Peyer's patch (tissue), 4 donors: ENCODE measurements at regions not wholly inside any gene's neighbourhood (a gene's known extent, or its start where the extent isn't known, plus 50 kb on each side); places are given as distances from the start of the nearest gene placed in this dataset.
A peak's percentile ranks its signal among the peaks of the same experiment; 100 is the strongest.

Experiments
- DNase-seq, 3 donors: peaks; one replicate each; pipeline ENCODE4 v3.0.0-alpha.2; 2017 to 2019
- H3K27ac ChIP-seq, 4 donors: fragments of 200-600 bp; sonication (generic); one replicate each; pipeline ENCODE4 v1.5.1; 2016 to 2019
- H3K27me3 ChIP-seq, 2 donors: fragments of 200-600 bp; sonication (generic); one replicate each; pipeline ENCODE4 v1.5.1; 2019
- H3K36me3 ChIP-seq, 3 donors: fragments of 200-600 bp; sonication (generic); one replicate each; pipeline ENCODE4 v1.5.1; 2016 to 2019
- H3K4me1 ChIP-seq, 4 donors: fragments of 200-600 bp; sonication (generic); one replicate each; pipeline ENCODE4 v1.5.1; 2016 to 2019
- H3K4me3 ChIP-seq, 4 donors: fragments of 200-600 bp; sonication (generic); 1 replicate in 3 of 4; 2 replicates in 1 of 4; pipeline ENCODE4 v1.5.1; 2016 to 2019; ENCODE audit warnings: mild to moderate bottlenecking in 1 of 4
- H3K9me3 ChIP-seq, 4 donors: fragments of 200-600 bp; sonication (generic); one replicate each; pipeline ENCODE4 v1.5.1; 2016 to 2019; ENCODE audit warnings: mild to moderate bottlenecking in 1 of 4
- CTCF ChIP-seq, 6 experiments: fragments of 450-650 bp in 4 of 6; fragments of 200-600 bp in 2 of 6; sonication (generic) in 1 of 6; IDR thresholded peaks; one replicate each; pipeline ENCODE4 v1.5.1; 2017 to 2019; ENCODE audit warnings: antibody characterized with exemption in 6 of 6, mild to moderate bottlenecking in 3 of 6, moderate library complexity in 1 of 6
- POLR2A ChIP-seq, 2 donors: fragments of 450-650 bp; IDR thresholded peaks; one replicate each; pipeline ENCODE4 v1.5.1; 2017; ENCODE audit warnings: antibody characterized with exemption in 2 of 2, mild to moderate bottlenecking in 2 of 2, moderate library complexity in 2 of 2

GRCh38 chr6:10042280-10042679 lies 372.6 kb downstream of the TFAP2A start:
- H3K9me3 ChIP-seq: no peaks in the 10 kb centered on the region
- no peak overlapping the region for H3K4me3 ChIP-seq
- H3K27me3 ChIP-seq: no peaks in the 10 kb centered on the region
- TF ChIP-seq CTCF (IDR thresholded peaks at IDR 0.05) (no peak), POLR2A (IDR thresholded peaks at IDR 0.05) (no peak)
- DNase-seq: no peak
- H3K4me1 ChIP-seq: no peaks in the 10 kb centered on the region
- H3K36me3 ChIP-seq: no peaks in the 10 kb centered on the region
- H3K27ac ChIP-seq: no peak overlapping the region

GRCh38 chr6:10033223-10033829 lies 381.5 kb downstream of the TFAP2A start:
- DNase-seq: no peak
- H3K36me3 ChIP-seq: no peaks in the 10 kb centered on the region

GRCh38 chr6:10031617-10032016 lies 383.3 kb downstream of the TFAP2A start:
- no peaks in the 10 kb centered on the region for H3K36me3 ChIP-seq
- H3K9me3 ChIP-seq: no peaks in the 10 kb centered on the region
- H3K27ac ChIP-seq: no peak overlapping the region
- H3K4me3 ChIP-seq: no peak overlapping the region
- no peaks in the 10 kb centered on the region for H3K27me3 ChIP-seq
- H3K4me1 ChIP-seq: no peaks in the 10 kb centered on the region
- TF ChIP-seq CTCF (IDR thresholded peaks at IDR 0.05) (no peak), POLR2A (IDR thresholded peaks at IDR 0.05) (no peak)
- no peak for DNase-seq

More at GRCh38 chr6:10033223-10033829, 381.5 kb downstream of the TFAP2A start:
- no peaks in the 10 kb centered on the region for H3K9me3 ChIP-seq
- H3K27me3 ChIP-seq: no peaks in the 10 kb centered on the region
- H3K4me1 ChIP-seq: no peaks in the 10 kb centered on the region
- TF ChIP-seq POLR2A (IDR thresholded peaks at IDR 0.05): no peak
- TF ChIP-seq CTCF (IDR thresholded peaks at IDR 0.05): no peak
- H3K27ac ChIP-seq: no peak overlapping the region
- no peak overlapping the region for H3K4me3 ChIP-seq

GRCh38 chr6:10030942-10031537 lies 383.8 kb downstream of the TFAP2A start:
- Histone ChIP-seq H3K4me1 (no peaks in the 10 kb centered on the region), H3K27ac (no peak overlapping the region), H3K36me3 (no peaks in the 10 kb centered on the region), H3K9me3 (no peaks in the 10 kb centered on the region), H3K27me3 (no peaks in the 10 kb centered on the region), H3K4me3 (no peak overlapping the region)
- TF ChIP-seq CTCF (IDR thresholded peaks at IDR 0.05) (peak in 3 of 6 experiments; percentile 27 to 36 (median 29)), POLR2A (IDR thresholded peaks at IDR 0.05) (no peak)
- no peak for DNase-seq

- Histone ChIP-seq H3K4me1 (no peaks in the 10 kb centered on the region), H3K4me3 (no peak overlapping the region), H3K27me3 (no peaks in the 10 kb centered on the region), H3K36me3 (no peaks in the 10 kb centered on the region), H3K9me3 (no peaks in the 10 kb centered on the region), H3K27ac (no peak overlapping the region)
- DNase-seq: no peak
- no peak for TF ChIP-seq POLR2A (IDR thresholded peaks at IDR 0.05)
- TF ChIP-seq CTCF (IDR thresholded peaks at IDR 0.05): no peak
Observed at GRCh38 chr6:10028222-10028621, 386.7 kb downstream of the TFAP2A start.
